ENCODE measurements at regions not wholly inside any gene's neighbourhood (a gene's known extent, or its start where the extent isn't known, plus 50 kb on each side); places are given as distances from the start of the nearest gene placed in this dataset.
"Not testable (repeated sequence)": the region's sequence is repeated elsewhere in the genome, so short reads cannot be mapped to it uniquely, and the experiment has no call there.

- intact Hi-C loops (cut with DNase I), result no loop called here
These were observed 486.7 kb upstream of the GCFC2 start for GRCh38 chr2:76197428-76197827.

GRCh38 chr2:76194031-76194775, 483.5 kb upstream of the GCFC2 start:
- no peak for DNase-seq (ENCODE audit: low spot score)
- intact Hi-C loops (cut with DNase I), result no loop called here

More at GRCh38 chr2:76197428-76197827, 486.7 kb upstream of the GCFC2 start:
- DNase-seq (ENCODE audit: low spot score), result no peak

- intact Hi-C loops (cut with DNase I), result no loop called here
- no peak for DNase-seq (ENCODE audit: low spot score)
These were observed 482.4 kb upstream of the GCFC2 start for GRCh38 chr2:76193089-76193488.

- intact Hi-C loops (cut with DNase I), result no loop called here
- DNase-seq (ENCODE audit: low spot score), result no peak
These were observed 477.8 kb upstream of the GCFC2 start for GRCh38 chr2:76188334-76189008.

- DNase-seq (ENCODE audit: low spot score), result no peak
These were observed 476.7 kb upstream of the GCFC2 start for GRCh38 chr2:76187415-76187814.

GRCh38 chr2:76180676-76181075, 470.0 kb upstream of the GCFC2 start:
- no peak for DNase-seq (ENCODE audit: low spot score)
- intact Hi-C loops (cut with DNase I), result no loop called here

More at GRCh38 chr2:76187415-76187814, 476.7 kb upstream of the GCFC2 start:
- intact Hi-C loops (cut with DNase I), result no loop called here

- intact Hi-C loops (cut with DNase I), result no loop called here
- DNase-seq (ENCODE audit: low spot score), result no peak
These were observed 467.9 kb upstream of the GCFC2 start for GRCh38 chr2:76178610-76179009.

GRCh38 chr2:76175295-76175694, 464.6 kb upstream of the GCFC2 start:
- intact Hi-C loops (cut with DNase I), result no loop called here

GRCh38 chr2:76174505-76174904, 463.8 kb upstream of the GCFC2 start:
- intact Hi-C loops (cut with DNase I), result no loop called here
- DNase-seq (ENCODE audit: low spot score), result no peak

More at GRCh38 chr2:76175295-76175694, 464.6 kb upstream of the GCFC2 start:
- no peak for DNase-seq (ENCODE audit: low spot score)

- DNase-seq (ENCODE audit: low spot score); intact Hi-C loops (cut with DNase I): not testable (repeated sequence)
These were observed 462.5 kb upstream of the GCFC2 start for GRCh38 chr2:76173206-76173605.

GRCh38 chr2:76172154-76172595, 461.5 kb upstream of the GCFC2 start:
- intact Hi-C loops (cut with DNase I), result not testable (repeated sequence)

GRCh38 chr2:76170856-76171255, 460.1 kb upstream of the GCFC2 start:
- no peak for DNase-seq (ENCODE audit: low spot score)
- intact Hi-C loops (cut with DNase I), result no loop called here

More at GRCh38 chr2:76172154-76172595, 461.5 kb upstream of the GCFC2 start:
- DNase-seq (ENCODE audit: low spot score), result not testable (repeated sequence)

- intact Hi-C loops (cut with DNase I), result no loop called here
- no peak for DNase-seq (ENCODE audit: low spot score)
These were observed 459.3 kb upstream of the GCFC2 start for GRCh38 chr2:76170009-76170384.

- intact Hi-C loops (cut with DNase I), result no loop called here
- no peak for DNase-seq (ENCODE audit: low spot score)
These were observed 458.7 kb upstream of the GCFC2 start for GRCh38 chr2:76169276-76170008.

GRCh38 chr2:76163860-76164259, 453.1 kb upstream of the GCFC2 start:
- no peak for DNase-seq (ENCODE audit: low spot score)
- intact Hi-C loops (cut with DNase I), result no loop called here

- intact Hi-C loops (cut with DNase I), result no loop called here
- no peak for DNase-seq (ENCODE audit: low spot score)
These were observed 450.0 kb upstream of the GCFC2 start for GRCh38 chr2:76160670-76161069.

GRCh38 chr2:76159042-76159648, 448.4 kb upstream of the GCFC2 start:
- intact Hi-C loops (cut with DNase I), result no loop called here
- no peak for DNase-seq (ENCODE audit: low spot score)

- intact Hi-C loops (cut with DNase I), result no loop called here
These were observed 446.8 kb upstream of the GCFC2 start for GRCh38 chr2:76157531-76157930.

GRCh38 chr2:76154981-76155380, 444.3 kb upstream of the GCFC2 start:
- DNase-seq (ENCODE audit: low spot score), result no peak
- intact Hi-C loops (cut with DNase I), result no loop called here

More at GRCh38 chr2:76157531-76157930, 446.8 kb upstream of the GCFC2 start:
- no peak for DNase-seq (ENCODE audit: low spot score)

GRCh38 chr2:76149846-76150245, 439.1 kb upstream of the GCFC2 start:
- intact Hi-C loops (cut with DNase I), result no loop called here
- no peak for DNase-seq (ENCODE audit: low spot score)
